CD14-positive monocyte (primary cell): ENCODE measurements at regions not wholly inside any gene's neighbourhood (a gene's known extent, or its start where the extent isn't known, plus 50 kb on each side); places are given as distances from the start of the nearest gene placed in this dataset.

ENCODE experiments used
- DNase-seq, 3 donors: peaks; one replicate each; pipeline ENCODE4 v3.0.0-alpha.2; 2011 to 2022
- H2AFZ ChIP-seq: 2 replicates; pipeline ENCODE4 v1.6.0; 2012; ENCODE audit warnings: mild to moderate bottlenecking, low read depth, low read length, inconsistent platforms; ENCODE audit not compliant: insufficient read depth, poor library complexity, severe bottlenecking
- H3K27ac ChIP-seq, 2 donors: 1 replicate in 1 of 2; 2 replicates in 1 of 2; pipeline ENCODE4 v1.5.1; 2012 to 2013; ENCODE audit warnings: low read length in 2 of 2, control low read depth in 1 of 2, inconsistent platforms in 1 of 2, low read depth in 1 of 2, mild to moderate bottlenecking in 1 of 2
- H3K27me3 ChIP-seq, 2 donors: one replicate each; pipeline versions ENCODE4 v1.6.0 to v1.6.1; 2011 to 2013; ENCODE audit warnings: low read length in 2 of 2; ENCODE audit not compliant: control insufficient read depth in 2 of 2, insufficient read depth in 2 of 2
- H3K36me3 ChIP-seq, 2 donors: replicated peaks in 1 of 2; 1 replicate in 1 of 2; 2 replicates in 1 of 2; pipeline versions ENCODE4 v1.5.1 to v1.6.1; 2012 to 2013; ENCODE audit warnings: low read length in 2 of 2, control low read depth in 1 of 2, inconsistent platforms in 1 of 2, mild to moderate bottlenecking in 1 of 2; ENCODE audit not compliant: insufficient read depth in 2 of 2, control insufficient read depth in 1 of 2
- H3K4me1 ChIP-seq, 2 donors: 1 replicate in 1 of 2; 2 replicates in 1 of 2; pipeline versions ENCODE4 v1.5.1 to v1.6.1; 2012 to 2013; ENCODE audit warnings: low read length in 2 of 2, control low read depth in 1 of 2, inconsistent platforms in 1 of 2, mild to moderate bottlenecking in 1 of 2, moderate library complexity in 1 of 2; ENCODE audit not compliant: insufficient read depth in 2 of 2, control insufficient read depth in 1 of 2
- H3K4me2 ChIP-seq: replicated peaks from 2 replicates; pipeline ENCODE3; 2012; ENCODE audit warnings: low read length, moderate library complexity, mild to moderate bottlenecking; ENCODE audit not compliant: poor library complexity, severe bottlenecking; ENCODE audit errors: extremely low read depth
- H3K4me3 ChIP-seq, 3 experiments: fragments of 200-600 bp in 1 of 3; sonication (generic) in 1 of 3; replicated peaks in 1 of 3; 1 replicate in 2 of 3; 2 replicates in 1 of 3; pipeline ENCODE4 v1.5.1; 2011 to 2013; ENCODE audit warnings: low read length in 3 of 3, mild to moderate bottlenecking in 3 of 3, control low read depth in 2 of 3, low read depth in 2 of 3, inconsistent platforms in 1 of 3, moderate library complexity in 1 of 3
- H3K79me2 ChIP-seq: 2 replicates; pipeline ENCODE4 v1.6.0; 2012; ENCODE audit warnings: mild to moderate bottlenecking, control low read depth, inconsistent platforms, low read length, moderate library complexity; ENCODE audit not compliant: insufficient read depth
- H3K9ac ChIP-seq: 2 replicates; pipeline ENCODE4 v1.6.0; 2017; ENCODE audit warnings: low read length, mild to moderate bottlenecking; ENCODE audit not compliant: insufficient read depth, poor library complexity, severe bottlenecking
- H3K9me3 ChIP-seq, 2 donors: replicated peaks in 1 of 2; 1 replicate in 1 of 2; 2 replicates in 1 of 2; pipeline versions ENCODE4 v1.5.1 to v1.6.1; 2012 to 2013; ENCODE audit warnings: low read length in 2 of 2, control low read depth in 1 of 2; ENCODE audit not compliant: control insufficient read depth in 1 of 2, insufficient read depth in 1 of 2
- H4K20me1 ChIP-seq: 2 replicates; pipeline ENCODE4 v1.6.0; 2012; ENCODE audit warnings: mild to moderate bottlenecking, low read length, control low read depth, moderate library complexity; ENCODE audit not compliant: insufficient read depth
- H3K27ac Mint-ChIP-seq, 7 donors: one replicate each; pipeline ENCODE4 v1.8.0; 2020; ENCODE audit warnings: mild to moderate bottlenecking in 7 of 7, mixed read lengths in 7 of 7, moderate library complexity in 6 of 7, inconsistent platforms in 2 of 7
- H3K27me3 Mint-ChIP-seq, 3 donors: one replicate each; pipeline ENCODE4 v1.8.0; 2021 to 2022; ENCODE audit warnings: low read depth in 3 of 3, mild to moderate bottlenecking in 3 of 3, mixed read lengths in 3 of 3, moderate library complexity in 3 of 3, inconsistent platforms in 1 of 3
- H3K36me3 Mint-ChIP-seq, 2 donors: one replicate each; pipeline ENCODE4 v1.8.0; 2020; ENCODE audit warnings: mixed read lengths in 2 of 2, inconsistent platforms in 1 of 2, mild to moderate bottlenecking in 1 of 2
- H3K4me1 Mint-ChIP-seq: one replicate; pipeline ENCODE4 v1.8.0; 2020; ENCODE audit warnings: mild to moderate bottlenecking, mixed read lengths
- H3K4me3 Mint-ChIP-seq, 2 donors: one replicate each; pipeline ENCODE4 v1.8.0; 2020; ENCODE audit warnings: mild to moderate bottlenecking in 2 of 2, mixed read lengths in 2 of 2, moderate library complexity in 1 of 2
- H3K9me3 Mint-ChIP-seq, 7 donors: one replicate each; pipeline ENCODE4 v1.8.0; 2020 to 2022; ENCODE audit warnings: mixed read lengths in 7 of 7, mild to moderate bottlenecking in 6 of 7, moderate library complexity in 6 of 7, inconsistent platforms in 2 of 7
- WGBS: methylation state at CpG from one replicate; pipeline ENCODE4 v1.1.5; 2013; ENCODE audit warnings: missing lambda C conversion rate; ENCODE audit not compliant: insufficient coverage; 5-methylcytosine and 5-hydroxymethylcytosine counted together
- intact Hi-C, 2 donors: fragments of 100-400 bp; cut with micrococcal nuclease; formaldehyde crosslinking; loops; one replicate each; pipeline versions ENCODE4 v1.15.0 to v1.15.1; 2023
- TF ChIP-seq, protein P1 (sequence below): fragments of 200-600 bp; IDR thresholded peaks from one replicate; pipeline ENCODE4 v1.8.0; 2022; ENCODE audit warnings: antibody characterized with exemption, mild to moderate bottlenecking

DNA sequence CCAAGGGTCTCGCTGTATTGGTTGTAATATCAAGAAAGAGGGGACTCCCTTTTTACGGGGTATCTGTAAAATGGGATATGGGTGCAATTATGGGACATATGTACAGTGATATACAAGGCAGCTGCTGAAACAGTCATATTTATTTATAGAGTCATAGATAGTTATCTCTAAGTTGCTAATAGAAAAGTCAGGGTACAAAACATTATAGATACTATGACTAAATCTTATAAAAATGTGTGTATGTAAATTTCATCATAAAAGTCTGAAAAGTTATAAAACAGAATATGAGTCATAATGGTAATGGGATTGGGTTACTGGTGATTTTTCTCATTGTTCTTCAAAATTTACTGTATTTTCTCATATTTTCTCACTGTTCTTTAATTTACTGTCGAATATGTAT, 344.9 kb upstream of the SLCO3A1 start:
- no CpG with 5 or more reads among the region's 3 CpGs for WGBS
- no peaks in the 10 kb centered on the region for H3K79me2 ChIP-seq
- H3K4me3 ChIP-seq: no peak overlapping the region
- H2AFZ ChIP-seq: no peak overlapping the region
- no peak for DNase-seq
- Mint-ChIP-seq H3K9me3 (peaks cover 0 to 3% (median 0%) of the 10 kb centered on the region in 7 donors), H3K36me3 (no peaks in the 10 kb centered on the region), H3K4me1 (no peaks in the 10 kb centered on the region), H3K27ac (no peak overlapping the region), H3K4me3 (no peak overlapping the region), H3K27me3 (no peaks in the 10 kb centered on the region)
- H3K4me1 ChIP-seq: no peaks in the 10 kb centered on the region
- H3K4me2 ChIP-seq: no peak overlapping the region
- intact Hi-C loops: no loop called here
- no peak overlapping the region for H3K9ac ChIP-seq
- H4K20me1 ChIP-seq: no peaks in the 10 kb centered on the region
- H3K27me3 ChIP-seq: no peaks in the 10 kb centered on the region
- TF ChIP-seq, protein P1, sequence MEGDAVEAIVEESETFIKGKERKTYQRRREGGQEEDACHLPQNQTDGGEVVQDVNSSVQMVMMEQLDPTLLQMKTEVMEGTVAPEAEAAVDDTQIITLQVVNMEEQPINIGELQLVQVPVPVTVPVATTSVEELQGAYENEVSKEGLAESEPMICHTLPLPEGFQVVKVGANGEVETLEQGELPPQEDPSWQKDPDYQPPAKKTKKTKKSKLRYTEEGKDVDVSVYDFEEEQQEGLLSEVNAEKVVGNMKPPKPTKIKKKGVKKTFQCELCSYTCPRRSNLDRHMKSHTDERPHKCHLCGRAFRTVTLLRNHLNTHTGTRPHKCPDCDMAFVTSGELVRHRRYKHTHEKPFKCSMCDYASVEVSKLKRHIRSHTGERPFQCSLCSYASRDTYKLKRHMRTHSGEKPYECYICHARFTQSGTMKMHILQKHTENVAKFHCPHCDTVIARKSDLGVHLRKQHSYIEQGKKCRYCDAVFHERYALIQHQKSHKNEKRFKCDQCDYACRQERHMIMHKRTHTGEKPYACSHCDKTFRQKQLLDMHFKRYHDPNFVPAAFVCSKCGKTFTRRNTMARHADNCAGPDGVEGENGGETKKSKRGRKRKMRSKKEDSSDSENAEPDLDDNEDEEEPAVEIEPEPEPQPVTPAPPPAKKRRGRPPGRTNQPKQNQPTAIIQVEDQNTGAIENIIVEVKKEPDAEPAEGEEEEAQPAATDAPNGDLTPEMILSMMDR: no peak
- H3K27ac ChIP-seq: no peak overlapping the region
- no peaks in the 10 kb centered on the region for H3K9me3 ChIP-seq
- H3K36me3 ChIP-seq: no peaks in the 10 kb centered on the region

DNA sequence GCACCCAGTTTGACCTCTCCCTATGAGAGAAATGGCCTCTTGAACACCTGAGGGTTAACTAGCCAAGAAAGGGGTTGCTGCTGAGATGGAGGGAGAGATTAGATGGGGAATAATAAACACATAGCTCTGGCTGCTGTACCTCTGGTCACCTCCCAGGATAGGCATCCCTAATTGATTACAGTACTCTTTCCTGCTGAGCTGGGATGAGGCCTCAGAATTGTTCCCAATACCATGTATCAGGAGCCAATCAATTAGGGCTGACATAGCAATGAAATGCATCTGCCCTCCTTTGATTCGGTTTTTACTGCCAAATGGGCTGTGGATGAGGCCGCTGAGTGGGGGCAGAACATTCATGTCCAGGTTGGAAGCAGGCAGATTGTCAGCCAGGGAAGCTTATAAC, 339.4 kb upstream of the SLCO3A1 start:
- Histone ChIP-seq H3K4me2 (no peak overlapping the region), H3K4me1 (peaks cover 9 to 19% of the 10 kb centered on the region in 2 donors), H2AFZ (no peak overlapping the region), H3K27me3 (no peaks in the 10 kb centered on the region), H3K27ac (no peak overlapping the region), H3K4me3 (no peak overlapping the region), H3K9me3 (no peaks in the 10 kb centered on the region), H3K79me2 (no peaks in the 10 kb centered on the region), H3K36me3 (no peaks in the 10 kb centered on the region), H3K9ac (no peak overlapping the region), H4K20me1 (no peaks in the 10 kb centered on the region)
- Mint-ChIP-seq H3K4me3 (no peak overlapping the region), H3K4me1 (peaks cover 27% of the 10 kb centered on the region), H3K9me3 (no peaks in the 10 kb centered on the region), H3K27me3 (peaks cover 0 to 3% (median 3%) of the 10 kb centered on the region in 3 donors), H3K36me3 (no peaks in the 10 kb centered on the region), H3K27ac (no peak overlapping the region)
- TF ChIP-seq, protein P1: no peak
- intact Hi-C loops: no loop called here
- WGBS: 100% methylated on average over 1 of the region's 2 CpGs
- DNase-seq: no peak
